Activated CD8-positive, alpha-beta memory T cell treated with anti-CD3 and anti-CD28 coated beads for 36 hours (primary cell): ENCODE measurements at regions not wholly inside any gene's neighbourhood (a gene's known extent, or its start where the extent isn't known, plus 50 kb on each side); places are given as distances from the start of the nearest gene placed in this dataset.
"Not testable (repeated sequence)": the region's sequence is repeated elsewhere in the genome, so short reads cannot be mapped to it uniquely, and the experiment has no call there.

ENCODE experiments used
- CTCF ChIA-PET: fragments of 350-600 bp; sonication (Branson Sonifier 250); formaldehyde crosslinking; loops from one replicate; lab custom pipeline; 2021; ENCODE audit warnings: antibody characterized with exemption; lab: Charles Lee
- POLR2A ChIA-PET: fragments of 350-600 bp; sonication (Branson Sonifier 250); formaldehyde crosslinking; loops from one replicate; lab custom pipeline; 2021; ENCODE audit warnings: antibody characterized with exemption; lab: Charles Lee

- ChIA-PET POLR2A (no interaction called here), CTCF (no interaction called here)
Observed at GRCh38 chr1:25135909-25136308, 96.4 kb downstream of the SYF2 start.

- POLR2A ChIA-PET = no interaction called here
- CTCF ChIA-PET = interaction anchor here (0.6 kb wide), 1 partner anchor 681 kb away, joined by 3 read pairs; no protein-coding TSS in a partner anchor
Observed at GRCh38 chr1:25134801-25135461, 97.4 kb downstream of the SYF2 start.

GRCh38 chr1:25134307-25134706 is 98.0 kb downstream of the SYF2 start:
- CTCF ChIA-PET = no interaction called here

GRCh38 chr1:25131794-25132193 is 100.5 kb downstream of the SYF2 start:
- CTCF ChIA-PET = no interaction called here
- POLR2A ChIA-PET = no interaction called here

More at GRCh38 chr1:25134307-25134706, 98.0 kb downstream of the SYF2 start:
- POLR2A ChIA-PET = no interaction called here

- ChIA-PET CTCF (no interaction called here), POLR2A (no interaction called here)
Observed at GRCh38 chr1:25130895-25131294, 101.4 kb downstream of the SYF2 start.

GRCh38 chr1:25129380-25129779 is 102.9 kb downstream of the SYF2 start:
- CTCF ChIA-PET = interaction anchor here (0.7 kb wide), 1 partner anchor 10 kb away, joined by 4 read pairs; no protein-coding TSS in a partner anchor

GRCh38 chr1:25128121-25128621 is 104.1 kb downstream of the SYF2 start:
- ChIA-PET CTCF (interaction anchor here (1.0 kb wide), 1 partner anchor 21 kb away, joined by 5 read pairs; no protein-coding TSS in a partner anchor), POLR2A (no interaction called here)

More at GRCh38 chr1:25129380-25129779, 102.9 kb downstream of the SYF2 start:
- POLR2A ChIA-PET = no interaction called here

- CTCF ChIA-PET = no interaction called here
- POLR2A ChIA-PET = no interaction called here
Observed at GRCh38 chr1:25126562-25126961, 105.7 kb downstream of the SYF2 start.

- ChIA-PET CTCF (no interaction called here), POLR2A (no interaction called here)
Observed at GRCh38 chr1:25123551-25123950, 108.8 kb downstream of the SYF2 start.

- CTCF ChIA-PET = interaction anchor here (1.0 kb wide), 1 partner anchor 25 kb away, joined by 3 read pairs; no protein-coding TSS in a partner anchor
- POLR2A ChIA-PET = no interaction called here
Observed at GRCh38 chr1:25122747-25123146, 109.6 kb downstream of the SYF2 start.

GRCh38 chr1:25120281-25120680 is 112.0 kb downstream of the SYF2 start:
- CTCF ChIA-PET = no interaction called here
- POLR2A ChIA-PET = no interaction called here

- POLR2A ChIA-PET = interaction anchor here (0.6 kb wide), 1 partner anchor 915 kb away, joined by 3 read pairs; no protein-coding TSS in a partner anchor
- CTCF ChIA-PET = interaction anchor here (1.0 kb wide), 1 partner anchor 21 kb away, joined by 3 read pairs; no protein-coding TSS in a partner anchor
Observed at GRCh38 chr1:25118546-25118945, 113.8 kb downstream of the SYF2 start.

GRCh38 chr1:25117233-25117823 is 115.0 kb downstream of the SYF2 start:
- CTCF ChIA-PET = interaction anchor here (0.6 to 1.5 kb wide), 3 partner anchors 17 to 306 kb away, joined by 3 to 5 read pairs (median 3); no protein-coding TSS in a partner anchor

GRCh38 chr1:25116832-25117231 is 115.5 kb downstream of the SYF2 start:
- POLR2A ChIA-PET = no interaction called here
- CTCF ChIA-PET = interaction anchor here (0.6 to 1.5 kb wide), 3 partner anchors 16 to 306 kb away, joined by 3 to 5 read pairs (median 3); no protein-coding TSS in a partner anchor

More at GRCh38 chr1:25117233-25117823, 115.0 kb downstream of the SYF2 start:
- POLR2A ChIA-PET = no interaction called here

- POLR2A ChIA-PET, CTCF ChIA-PET: not testable (repeated sequence)
Observed at GRCh38 chr1:25116117-25116516, 116.2 kb downstream of the SYF2 start.

GRCh38 chr1:25113731-25114130 is 118.6 kb downstream of the SYF2 start:
- POLR2A ChIA-PET = no interaction called here
- CTCF ChIA-PET = interaction anchor here (0.7 kb wide), 1 partner anchor 511 kb away, joined by 3 read pairs; no protein-coding TSS in a partner anchor

- ChIA-PET POLR2A (no interaction called here), CTCF (no interaction called here)
Observed at GRCh38 chr1:25113086-25113485, 119.2 kb downstream of the SYF2 start.

- ChIA-PET CTCF (interaction anchor here (0.8 kb wide), 1 partner anchor 76 kb away, joined by 3 read pairs; no protein-coding TSS in a partner anchor), POLR2A (no interaction called here)
Observed at GRCh38 chr1:25112400-25112799, 119.9 kb downstream of the SYF2 start.

GRCh38 chr1:25111706-25112105 is 120.6 kb downstream of the SYF2 start:
- POLR2A ChIA-PET = no interaction called here
- CTCF ChIA-PET = interaction anchor here (0.8 kb wide), 1 partner anchor 75 kb away, joined by 3 read pairs; no protein-coding TSS in a partner anchor

GRCh38 chr1:25110485-25110884 is 121.8 kb downstream of the SYF2 start:
- ChIA-PET CTCF (no interaction called here), POLR2A (no interaction called here)
